Right lung (tissue), 2 donors: ENCODE measurements at regions not wholly inside any gene's neighbourhood (a gene's known extent, or its start where the extent isn't known, plus 50 kb on each side); places are given as distances from the start of the nearest gene placed in this dataset.
"Not testable (repeated sequence)": the region's sequence is repeated elsewhere in the genome, so short reads cannot be mapped to it uniquely, and the experiment has no call there.

Source experiments
- DNase-seq, 2 donors: peaks; one replicate each; pipeline ENCODE4 v3.0.0-alpha.2; 2013

- not testable (repeated sequence) for DNase-seq
Observed at GRCh38 chr7:56697058-56697457, 435.2 kb downstream of the ZNF479 start.

GRCh38 chr7:56686276-56686859 lies 445.9 kb downstream of the ZNF479 start:
- no peak for DNase-seq

DNA sequence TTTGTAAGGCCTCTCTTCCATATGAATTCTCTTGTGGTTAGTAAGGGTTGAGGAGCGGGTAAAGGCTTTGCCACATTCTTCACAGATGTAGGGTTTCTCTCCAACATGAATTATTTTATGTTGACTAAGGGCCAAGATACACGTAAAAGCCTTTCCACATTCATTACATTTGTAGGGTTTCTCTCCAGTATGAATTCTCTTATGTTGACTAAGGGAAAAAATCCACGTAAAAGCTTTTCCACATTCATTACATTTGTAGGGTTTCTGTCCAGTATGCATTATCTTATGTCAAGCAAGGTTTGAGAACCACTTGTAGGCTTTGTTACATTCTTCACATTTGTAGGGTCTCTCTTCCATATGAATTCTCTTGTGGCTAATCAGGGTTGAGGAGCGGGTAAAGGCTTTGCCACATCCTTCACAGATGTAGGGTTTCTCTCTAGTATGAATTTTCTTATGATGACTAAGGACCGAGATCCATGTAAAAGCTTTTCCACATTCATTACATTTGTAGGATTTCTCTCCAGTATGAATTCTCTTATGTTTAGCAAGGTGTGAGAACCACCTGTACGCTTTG lies 493.0 kb downstream of the ZNF479 start:
- DNase-seq = no peak

- DNase-seq = no peak
Observed at GRCh38 chr7:56609852-56610355, 493.7 kb upstream of the NUPR2 start.

- no peak for DNase-seq
Observed at GRCh38 chr7:56605146-56605545, 488.9 kb upstream of the NUPR2 start.

GRCh38 chr7:56578612-56579011 lies 462.4 kb upstream of the NUPR2 start:
- DNase-seq = no peak

DNA sequence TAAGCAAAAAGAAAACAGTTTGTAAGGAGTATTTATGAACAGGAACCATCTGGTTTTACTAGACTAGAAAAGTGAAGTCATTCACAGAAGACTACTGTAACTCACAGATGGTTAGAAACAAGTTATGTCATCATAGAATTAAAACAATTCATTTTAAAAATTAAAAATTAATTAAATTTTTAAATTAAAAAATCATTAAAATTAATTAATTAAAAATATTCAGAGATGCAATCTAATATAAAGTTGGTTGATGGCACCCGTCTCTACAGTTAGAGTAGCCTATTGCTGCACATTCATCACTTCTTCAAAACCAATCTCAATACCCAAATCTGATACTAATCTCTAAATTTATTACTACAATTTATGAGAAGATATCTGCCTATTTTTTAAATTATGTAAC lies 454.8 kb upstream of the NUPR2 start:
- DNase-seq = no peak

GRCh38 chr7:56538541-56539429 lies 422.6 kb upstream of the NUPR2 start:
- DNase-seq = no peak

DNA sequence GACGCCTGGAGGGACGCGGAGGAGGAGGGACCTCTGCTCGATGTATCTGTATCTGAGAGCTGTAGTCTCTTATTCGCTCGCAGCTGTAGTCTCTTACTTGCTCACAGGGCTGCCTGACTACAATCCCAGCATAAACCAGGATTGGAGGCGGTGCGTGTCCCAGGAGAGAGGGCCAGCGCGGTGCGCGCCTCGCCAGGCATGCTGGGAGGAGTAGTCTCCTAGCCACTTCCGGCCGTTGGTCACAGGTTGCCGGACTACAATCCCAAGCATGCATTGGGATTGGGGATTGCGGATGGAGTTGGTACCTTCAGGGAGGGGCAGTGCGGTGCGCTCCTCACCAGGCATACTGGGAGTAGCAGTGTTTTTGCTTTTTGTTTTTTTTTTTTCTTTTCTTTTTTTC lies 421.7 kb upstream of the NUPR2 start:
- no peak for DNase-seq

GRCh38 chr7:56537477-56537876 lies 421.3 kb upstream of the NUPR2 start:
- DNase-seq = no peak

GRCh38 chr7:56495165-56495564 lies 378.9 kb upstream of the NUPR2 start:
- no peak for DNase-seq

- DNase-seq = no peak
Observed at GRCh38 chr7:56493704-56494450, 377.7 kb upstream of the NUPR2 start.

- DNase-seq = no peak
Observed at GRCh38 chr7:56493196-56493595, 377.0 kb upstream of the NUPR2 start.

DNA sequence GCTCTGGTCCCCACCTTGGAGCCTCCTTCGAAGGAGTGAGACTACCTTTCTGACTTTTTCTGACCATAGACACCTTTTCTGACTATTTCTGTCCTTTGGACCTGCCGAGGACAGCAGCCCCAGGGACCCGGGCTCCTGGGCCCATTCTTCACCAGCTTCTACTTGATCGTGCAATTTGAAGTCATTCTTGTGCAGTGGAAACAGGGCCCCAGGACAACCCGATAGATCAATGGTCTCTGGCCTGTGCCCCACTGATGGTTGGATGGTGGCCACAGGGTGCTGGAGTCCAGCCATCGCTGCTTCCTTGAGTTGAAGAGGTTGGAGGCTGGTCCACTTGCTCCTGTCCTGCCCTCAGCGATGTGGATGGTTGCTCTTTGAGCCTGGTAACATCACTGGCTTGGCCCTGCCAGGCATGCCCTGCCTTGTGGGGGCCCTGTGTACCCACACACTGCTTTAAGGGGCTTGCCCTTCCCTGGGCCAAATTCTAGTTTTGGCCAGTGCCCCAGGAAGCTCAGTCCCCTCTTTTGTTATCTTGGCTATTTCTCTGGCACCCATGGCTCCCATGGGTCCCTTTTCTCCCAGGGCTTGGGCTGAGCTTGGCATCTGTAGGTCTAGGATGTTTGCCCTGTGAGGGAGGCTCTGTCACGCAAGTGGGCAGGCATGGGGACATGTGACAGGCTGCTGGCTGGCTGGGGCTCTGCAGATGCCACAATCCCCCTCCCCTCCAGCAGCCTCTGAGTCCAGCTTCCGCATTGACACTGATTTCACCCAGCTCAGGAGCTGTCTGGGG lies 375.6 kb upstream of the NUPR2 start:
- no peak for DNase-seq

DNA sequence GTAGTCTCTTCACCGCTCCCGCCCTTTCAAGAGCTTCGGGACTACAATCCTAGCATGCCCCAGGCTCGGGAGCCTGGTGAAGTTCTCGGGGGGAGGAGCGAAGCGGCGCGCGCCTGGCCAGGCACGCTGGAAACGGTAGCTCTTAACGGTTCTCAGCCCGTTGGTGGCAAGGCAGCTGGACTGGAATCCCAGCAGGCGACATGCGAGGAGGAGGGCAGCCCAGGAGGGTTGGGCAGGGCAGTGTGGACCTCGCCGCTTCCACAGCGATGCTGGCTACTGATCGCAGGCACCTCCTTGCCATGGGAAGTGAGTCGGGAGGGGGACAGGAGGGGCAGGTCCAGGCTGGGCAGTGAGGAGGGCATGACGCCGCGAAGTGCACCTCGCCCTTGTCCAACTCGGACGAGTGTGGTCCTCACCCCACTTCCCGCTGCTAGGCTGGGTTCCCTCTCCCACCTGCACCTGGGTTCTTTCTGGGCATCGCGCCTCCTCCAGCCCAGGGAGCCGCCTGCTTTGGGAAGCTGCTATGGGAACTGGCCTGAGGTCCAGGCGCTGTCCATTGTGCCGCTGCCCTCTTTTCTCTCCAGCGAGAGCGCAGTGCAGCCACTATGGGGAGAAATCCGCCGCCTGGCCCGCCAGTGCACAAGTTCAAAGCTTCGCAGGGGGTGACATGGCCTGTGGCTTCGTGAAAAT lies 367.8 kb upstream of the NUPR2 start:
- no peak for DNase-seq

DNA sequence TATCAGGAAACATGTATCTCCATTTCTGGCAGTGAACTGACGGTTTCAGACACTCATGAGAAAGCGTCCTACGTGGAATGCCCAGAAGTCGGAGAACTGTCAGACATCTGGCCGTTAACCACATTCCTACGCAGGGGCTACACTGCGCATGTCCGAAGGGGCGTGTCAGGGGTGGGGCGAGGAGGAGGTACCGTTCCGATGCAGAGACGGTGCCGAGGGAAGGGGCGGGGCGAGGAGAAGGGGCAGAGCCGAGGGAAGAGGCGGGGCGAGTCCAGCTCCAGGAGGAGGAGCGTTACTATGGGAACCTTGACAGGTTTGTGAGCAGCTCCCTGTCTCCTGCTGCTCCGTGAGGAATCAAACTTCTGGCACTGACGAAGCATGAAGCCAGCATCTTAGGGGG lies 366.9 kb upstream of the NUPR2 start:
- DNase-seq = no peak

GRCh38 chr7:56479748-56480147 lies 363.5 kb upstream of the NUPR2 start:
- DNase-seq = no peak

GRCh38 chr7:56479136-56479535 lies 362.9 kb upstream of the NUPR2 start:
- no peak for DNase-seq

DNA sequence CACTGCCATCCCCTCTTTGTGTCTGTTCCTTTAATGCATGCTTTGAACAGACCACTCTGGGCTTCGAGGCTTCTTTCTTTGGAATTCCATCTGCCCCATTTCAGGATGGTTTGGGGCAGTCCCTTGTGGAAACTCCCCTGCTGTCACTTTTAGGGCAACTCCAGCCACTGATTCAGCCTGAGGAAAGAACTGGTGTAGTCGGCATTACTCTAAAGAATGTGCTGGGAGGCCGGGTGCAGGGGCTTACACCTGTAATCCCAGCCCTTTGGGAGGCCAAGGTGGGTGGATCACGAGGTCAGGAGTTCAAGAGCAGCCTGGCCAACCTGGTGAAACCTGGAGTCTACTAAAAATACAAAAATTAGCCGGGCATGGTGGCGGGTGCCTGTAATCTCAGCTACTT lies 358.1 kb upstream of the NUPR2 start:
- DNase-seq = no peak

DNA sequence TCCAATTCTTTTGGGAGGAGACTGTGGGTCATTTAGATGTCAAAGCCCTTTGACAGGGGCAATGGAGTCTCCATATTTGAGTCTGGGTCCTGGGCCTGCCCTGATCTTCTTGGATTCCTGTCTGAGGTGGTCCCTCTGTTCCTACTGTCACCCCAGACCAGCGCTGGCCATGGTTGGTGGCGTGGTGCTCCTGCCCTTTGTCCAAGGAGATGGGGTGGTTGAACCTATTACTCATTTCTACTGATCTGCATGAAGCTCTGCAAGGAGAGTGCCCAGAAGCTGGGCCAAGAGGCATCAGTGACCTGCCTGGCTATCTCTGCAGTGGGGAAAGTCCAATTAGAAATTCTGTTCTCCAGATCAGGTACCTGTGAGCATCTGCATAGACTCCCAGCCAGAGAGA lies 355.6 kb upstream of the NUPR2 start:
- no peak for DNase-seq
